ENCODE measurements at regions not wholly inside any gene's neighbourhood (a gene's known extent, or its start where the extent isn't known, plus 50 kb on each side); places are given as distances from the start of the nearest gene placed in this dataset.

DNA sequence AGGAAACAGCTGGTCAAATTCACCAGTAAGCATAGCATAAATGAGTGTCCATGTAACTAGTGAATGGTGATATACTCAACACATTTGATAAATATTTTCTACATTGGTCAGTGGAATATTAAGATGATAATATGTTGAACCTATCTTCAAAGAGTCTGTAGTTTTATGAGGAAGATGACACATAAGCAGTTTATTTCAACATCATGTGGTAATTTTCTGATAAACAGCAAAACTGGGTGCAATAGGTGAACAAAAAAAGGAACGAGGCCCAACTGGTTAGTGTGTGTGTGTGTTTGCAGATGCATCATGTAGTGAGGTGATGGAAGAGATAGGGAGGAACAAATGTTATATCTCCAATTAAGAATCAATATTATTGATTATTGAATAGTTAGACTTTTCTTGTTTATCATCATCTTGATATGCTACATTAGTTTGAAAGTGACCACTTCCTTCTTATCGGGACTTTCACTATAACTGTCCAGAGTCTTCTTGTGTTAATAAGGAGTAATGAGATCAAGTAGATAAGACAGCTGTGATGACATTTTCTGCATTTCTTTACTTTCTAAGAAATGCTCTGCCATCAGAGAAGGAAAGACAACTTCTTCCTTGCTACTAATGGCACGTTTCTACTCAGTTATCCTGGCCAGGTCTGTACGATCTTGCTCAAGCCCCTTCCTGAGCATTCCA, 270.7 kb downstream of the ETS1 start:
- no peak for TF ChIP-seq POLR2A (IDR thresholded peaks at IDR 0.05; ENCODE audit: low read depth, low read length)
- TF ChIP-seq TAF1 (IDR thresholded peaks at IDR 0.05; ENCODE audit: borderline replicate concordance, low read depth, low read length), result no peak
